HG02852 (cell line): ENCODE measurements at regions not wholly inside any gene's neighbourhood (a gene's known extent, or its start where the extent isn't known, plus 50 kb on each side); places are given as distances from the start of the nearest gene placed in this dataset.

ENCODE experiments used
- ATAC-seq: cut with Tn5 transposase; IDR thresholded peaks from one replicate; pipeline ENCODE4 v1.9.1; 2021; ENCODE audit warnings: mild to moderate bottlenecking, moderate library complexity; ENCODE audit not compliant: unreplicated experiment

DNA sequence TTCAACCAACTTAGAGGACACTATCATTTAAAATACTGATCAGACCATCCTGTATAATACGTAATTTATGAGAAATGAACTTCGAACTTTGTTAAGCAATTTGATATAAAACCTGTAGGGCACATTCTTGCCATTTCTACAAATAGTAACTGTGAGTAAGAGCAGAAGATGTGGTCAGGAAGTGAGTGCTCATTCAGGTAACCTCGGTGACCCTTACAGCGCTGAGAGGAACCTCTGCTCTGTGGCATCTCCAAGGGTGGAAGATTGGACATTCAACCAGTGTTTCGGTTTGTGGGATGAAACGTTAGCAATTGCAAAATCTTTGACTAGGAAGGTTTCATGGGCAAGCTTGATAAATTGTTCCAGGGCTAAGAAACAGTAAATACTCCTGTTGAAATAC is 194.8 kb upstream of the IRX2 start:
- ATAC-seq = no peak

DNA sequence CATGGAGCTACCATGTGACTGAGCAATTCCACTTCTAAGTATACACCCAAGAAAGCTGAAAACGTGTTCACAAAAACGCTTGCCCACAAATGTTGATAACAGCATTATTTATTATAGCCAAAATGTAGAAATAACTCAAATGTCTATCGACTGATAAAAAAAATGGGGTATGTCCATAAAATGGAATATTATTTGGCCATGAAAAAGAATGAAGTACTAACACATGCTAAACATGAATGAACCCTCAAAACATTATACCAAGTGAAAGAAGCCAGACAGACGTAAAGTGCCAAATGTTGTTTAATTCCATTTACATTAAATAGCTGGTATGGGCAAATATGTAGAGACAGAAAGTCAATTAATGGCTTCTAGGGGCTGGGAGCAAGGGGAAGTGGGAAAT is 184.9 kb upstream of the IRX2 start:
- ATAC-seq = no peak

- no peak for ATAC-seq
Observed at GRCh38 chr5:2929779-2930178, 178.3 kb upstream of the IRX2 start.

DNA sequence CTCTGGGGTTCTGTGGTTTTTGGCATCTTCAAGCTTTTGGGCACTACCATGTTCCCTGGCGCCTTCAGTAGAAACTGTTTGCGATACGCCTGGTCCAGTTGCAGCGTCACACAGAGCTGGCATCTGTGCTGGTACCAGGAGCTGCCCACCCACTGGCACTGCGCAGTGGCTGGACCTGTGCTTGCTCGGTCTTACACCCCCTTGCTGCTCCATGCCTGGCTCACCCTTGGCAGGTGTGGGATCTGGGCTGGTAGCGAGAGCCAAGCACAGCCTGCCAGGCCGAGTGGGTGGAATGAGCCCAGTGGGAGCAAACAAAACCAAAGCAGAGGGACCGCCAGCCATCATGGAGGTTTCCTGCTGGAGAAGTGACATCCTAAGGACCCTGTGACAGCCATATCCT is 170.2 kb upstream of the IRX2 start:
- no peak for ATAC-seq

- ATAC-seq = no peak
Observed at GRCh38 chr5:2921176-2921575, 169.7 kb upstream of the IRX2 start.

DNA sequence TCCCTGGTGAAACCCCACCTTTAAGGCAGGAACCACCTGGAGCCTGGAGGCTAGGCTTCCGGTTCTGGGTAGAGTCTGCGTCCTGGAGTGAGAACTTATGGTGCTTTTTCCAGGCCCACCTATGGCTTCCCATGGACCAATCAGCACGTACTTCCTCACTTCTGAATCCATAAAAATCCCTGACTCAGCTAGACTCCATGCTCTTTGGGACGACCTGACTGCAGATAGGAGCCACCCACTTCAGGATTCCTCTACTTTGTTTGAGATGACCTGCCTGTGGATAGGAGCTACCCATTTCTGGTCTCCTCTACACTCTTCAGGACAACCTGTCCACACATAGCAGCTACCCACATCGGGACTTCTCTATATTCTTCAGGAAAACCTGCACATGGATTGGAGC is 168.8 kb upstream of the IRX2 start:
- no peak for ATAC-seq

- ATAC-seq = no peak
Observed at GRCh38 chr5:2919310-2920018, 168.0 kb upstream of the IRX2 start.

- ATAC-seq = no peak
Observed at GRCh38 chr5:2917524-2917923, 166.0 kb upstream of the IRX2 start.

DNA sequence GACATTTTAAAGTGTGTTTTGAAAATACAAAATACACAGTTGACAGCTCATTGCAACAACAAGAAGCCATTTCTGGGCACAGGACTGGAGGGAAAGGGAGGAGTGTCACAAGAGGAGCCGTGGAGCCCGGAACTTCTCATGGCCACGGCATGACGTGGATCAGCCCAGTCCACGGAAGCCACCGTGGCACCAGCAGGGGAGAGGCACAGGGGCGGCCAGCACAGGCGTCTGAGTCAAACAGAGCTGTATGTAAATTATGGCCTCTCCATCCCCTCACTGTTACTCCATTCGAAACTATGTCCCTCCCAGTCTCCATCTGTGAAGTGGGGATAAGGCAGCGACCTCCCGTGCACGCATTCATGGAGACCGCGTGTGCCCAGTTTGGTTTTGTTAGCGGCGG is 165.6 kb upstream of the IRX2 start:
- ATAC-seq = no peak

- no peak for ATAC-seq
Observed at GRCh38 chr5:2916076-2916682, 164.7 kb upstream of the IRX2 start.

GRCh38 chr5:2914981-2915484 is 163.6 kb upstream of the IRX2 start:
- ATAC-seq = no peak

DNA sequence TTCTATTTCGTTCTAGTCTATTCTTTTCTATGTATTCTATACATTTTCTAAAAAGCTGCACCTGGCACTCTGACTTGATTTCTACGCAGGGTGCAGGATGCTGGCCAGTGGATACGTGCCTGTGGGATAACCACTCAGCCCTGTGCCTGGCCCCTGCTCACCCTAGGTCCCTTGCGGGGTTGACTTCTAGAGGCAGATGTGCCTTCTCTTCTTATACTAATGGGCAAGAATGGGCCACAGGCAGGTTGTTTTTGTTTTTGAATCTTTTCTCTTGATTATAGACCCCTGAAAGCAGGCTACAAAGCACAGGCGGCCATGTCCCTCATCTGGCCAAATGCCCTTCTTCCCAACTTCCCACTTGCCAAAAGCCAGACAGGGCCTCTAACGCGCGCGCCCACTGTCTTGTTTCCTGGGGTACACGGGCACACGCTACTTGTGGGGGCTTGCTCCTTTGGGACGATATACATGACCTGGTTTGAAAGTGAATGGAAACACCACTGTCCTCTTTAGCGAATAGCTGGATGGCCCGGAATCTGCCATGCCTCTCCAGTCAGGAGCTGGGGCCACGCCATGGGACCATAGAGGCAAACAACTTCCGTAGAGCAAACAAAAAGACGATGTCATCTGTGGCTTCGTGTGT is 162.7 kb upstream of the IRX2 start:
- ATAC-seq = no peak

DNA sequence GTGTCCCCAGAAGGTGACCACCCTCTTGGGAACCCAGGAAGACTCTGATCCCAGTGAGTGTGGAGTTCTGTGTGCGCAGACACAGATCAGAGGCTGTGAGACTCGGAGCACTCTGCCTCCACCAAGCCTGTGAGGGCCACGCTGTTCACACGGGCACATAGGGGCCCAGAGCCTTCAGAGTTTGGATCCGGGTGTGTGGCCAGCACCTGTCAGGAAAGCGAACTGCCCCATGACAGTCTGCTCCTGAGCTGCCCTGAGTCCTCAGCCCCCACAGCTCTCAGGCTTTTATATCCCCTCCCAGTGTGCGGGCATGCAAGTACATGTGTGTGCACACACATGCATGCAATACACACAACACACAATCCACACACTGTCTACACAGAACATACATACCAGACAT is 161.8 kb upstream of the IRX2 start:
- no peak for ATAC-seq

DNA sequence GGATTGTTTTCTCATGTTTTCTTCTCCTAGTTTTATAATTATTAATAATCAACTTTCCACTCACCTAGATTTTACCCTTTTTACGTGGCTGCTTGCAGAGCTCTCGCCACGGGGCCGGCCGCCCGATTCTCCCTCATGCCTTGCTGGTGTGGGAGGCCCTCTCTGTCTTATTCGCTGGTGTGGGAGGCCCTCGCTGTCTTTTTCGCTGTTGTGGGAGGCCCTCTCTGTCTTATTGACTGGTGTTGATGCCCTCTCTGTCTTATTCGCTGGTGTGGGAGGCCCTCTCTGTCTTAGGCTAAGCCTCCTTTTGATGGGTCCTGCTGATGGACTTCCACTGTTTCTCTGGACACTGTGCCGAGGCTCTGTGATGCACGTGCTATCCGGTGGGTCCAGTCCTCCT is 161.3 kb upstream of the IRX2 start:
- no peak for ATAC-seq

- no peak for ATAC-seq
Observed at GRCh38 chr5:2910401-2911175, 159.1 kb upstream of the IRX2 start.

DNA sequence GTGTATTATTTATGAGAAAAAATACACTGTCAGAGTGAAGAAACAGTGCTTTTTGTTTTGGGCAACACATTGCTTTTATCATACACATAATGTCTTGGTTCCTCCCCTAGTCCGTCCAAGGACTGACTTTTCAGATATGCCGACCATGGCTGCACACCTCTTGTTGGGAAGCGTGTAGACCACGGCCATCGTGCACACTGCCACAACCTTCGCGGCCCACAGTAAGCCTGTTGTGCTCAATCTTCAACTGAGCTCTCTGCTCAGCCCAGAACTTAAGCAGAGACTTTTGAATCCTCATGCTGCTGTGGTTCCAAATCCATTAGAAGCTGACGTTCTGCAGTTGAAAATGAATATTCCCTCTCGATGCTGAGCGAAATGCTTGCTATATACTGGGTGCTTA is 157.6 kb upstream of the IRX2 start:
- ATAC-seq = no peak

DNA sequence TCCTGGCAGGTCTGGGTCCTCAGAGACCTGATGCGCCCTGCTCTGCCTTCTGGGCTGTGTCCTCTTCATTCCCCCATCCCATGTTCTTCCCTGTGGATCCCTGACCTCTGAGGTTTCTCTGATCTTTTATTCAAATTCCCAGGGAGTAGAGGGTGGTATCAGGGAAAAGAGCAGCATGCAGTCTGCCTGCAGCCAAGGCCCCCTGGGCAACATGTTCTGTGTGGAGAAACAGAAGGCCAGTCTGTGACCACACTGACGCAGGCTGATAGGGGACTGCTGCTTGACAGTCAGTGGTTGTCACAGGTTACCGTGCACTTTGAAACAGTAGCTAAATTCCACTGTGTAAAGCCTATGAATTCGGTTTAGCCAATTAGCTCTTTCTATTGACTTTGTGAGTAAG is 156.6 kb upstream of the IRX2 start:
- no peak for ATAC-seq

DNA sequence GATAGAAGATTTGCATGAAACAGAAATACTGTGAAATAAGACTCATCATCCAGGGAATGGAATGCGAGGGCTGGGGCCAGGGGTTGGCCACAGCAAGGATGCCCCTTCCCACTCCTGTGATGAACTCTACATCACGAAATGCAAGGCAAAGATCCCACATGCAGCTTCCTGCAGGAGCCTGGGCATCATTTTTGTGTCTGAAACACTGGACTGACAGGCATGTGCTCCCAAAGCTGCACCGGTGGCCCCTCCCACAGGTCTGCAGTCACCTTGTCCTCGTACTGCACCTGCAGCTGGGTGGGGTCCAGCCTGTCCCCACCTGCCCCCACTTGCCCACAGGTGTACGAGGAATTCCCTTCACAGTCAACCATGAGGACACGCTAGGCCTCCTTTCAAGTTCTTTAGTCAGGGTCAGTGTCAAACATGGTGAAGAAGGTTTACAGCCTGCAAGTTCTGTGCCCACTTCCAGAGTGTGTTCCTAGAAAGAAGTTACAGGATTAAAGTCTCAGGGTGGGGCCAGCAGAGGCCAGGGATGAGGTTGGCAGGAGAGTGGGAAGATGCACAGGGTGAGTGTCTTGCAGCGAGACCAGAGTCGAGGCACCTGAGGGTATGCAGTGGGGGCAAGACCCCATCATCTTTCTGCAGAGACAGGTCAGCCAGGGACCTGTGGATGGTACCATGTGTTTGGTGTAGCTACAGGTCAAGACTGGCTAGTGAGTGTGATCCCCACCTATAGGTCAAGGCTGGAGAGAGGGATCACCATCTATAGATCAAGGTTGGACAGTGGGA is 155.0 kb upstream of the IRX2 start:
- ATAC-seq = no peak

- no peak for ATAC-seq
Observed at GRCh38 chr5:2905741-2906140, 154.3 kb upstream of the IRX2 start.

DNA sequence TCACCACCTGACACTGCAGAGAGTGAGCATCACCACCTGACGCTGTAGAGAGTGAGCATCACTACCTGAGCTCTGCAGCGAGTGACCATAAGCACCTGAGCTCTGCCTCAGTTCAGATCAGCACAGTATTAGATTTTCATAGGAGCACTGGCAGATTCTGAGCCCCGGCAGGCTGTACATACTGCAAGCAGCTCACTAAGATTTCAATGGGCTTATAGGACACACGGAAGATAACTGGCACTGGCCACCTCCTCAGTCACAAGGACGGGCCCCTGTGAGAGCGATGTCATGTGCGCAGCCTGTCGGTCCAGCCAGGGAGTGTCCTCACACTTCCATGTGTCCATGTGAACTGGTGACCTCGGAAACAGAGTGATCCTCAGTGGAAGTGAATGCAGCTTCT is 153.5 kb upstream of the IRX2 start:
- no peak for ATAC-seq

GRCh38 chr5:2904399-2904798 is 152.9 kb upstream of the IRX2 start:
- ATAC-seq = no peak
